NCI-H1417 treated with DMSO at 0.1 percent for 48 hours (cell line): ENCODE measurements at regions not wholly inside any gene's neighbourhood (a gene's known extent, or its start where the extent isn't known, plus 50 kb on each side); places are given as distances from the start of the nearest gene placed in this dataset.
"Not testable (repeated sequence)": the region's sequence is repeated elsewhere in the genome, so short reads cannot be mapped to it uniquely, and the experiment has no call there.

Experiments used
- DNase-seq: peaks from one replicate; lab custom pipeline; 2025; lab: John Stamatoyannopoulos, UW

DNA sequence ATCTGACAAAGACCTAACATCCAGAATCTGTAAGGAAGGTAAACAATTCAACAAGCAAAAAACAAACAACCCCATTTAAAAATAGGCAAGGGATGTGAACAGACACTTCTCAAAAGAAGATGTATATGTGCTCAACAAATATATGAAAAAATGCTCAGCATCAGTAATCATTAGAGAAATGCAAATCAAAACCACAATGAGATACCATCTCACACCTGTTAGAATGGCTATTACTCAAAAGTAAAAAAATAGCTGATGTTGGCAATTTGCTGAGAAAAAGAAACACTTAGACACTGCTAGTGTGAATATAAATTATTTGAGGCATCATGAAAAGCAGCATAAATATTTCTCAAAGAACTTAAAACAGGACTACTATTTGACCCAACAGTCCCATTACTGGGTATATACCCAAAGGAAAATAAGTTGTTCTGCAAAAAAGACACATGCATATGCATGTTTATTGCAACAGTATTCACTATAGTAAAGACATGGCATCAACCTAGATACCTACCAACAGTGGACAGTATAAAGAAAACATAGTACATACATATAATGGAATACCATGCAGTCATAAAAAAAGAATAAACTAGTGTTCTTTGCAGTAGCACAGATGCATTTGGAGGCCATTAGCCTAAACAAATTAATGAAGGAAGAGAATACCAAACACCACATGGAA, 980.1 kb downstream of the KCNMA1 start:
- DNase-seq, result no peak

DNA sequence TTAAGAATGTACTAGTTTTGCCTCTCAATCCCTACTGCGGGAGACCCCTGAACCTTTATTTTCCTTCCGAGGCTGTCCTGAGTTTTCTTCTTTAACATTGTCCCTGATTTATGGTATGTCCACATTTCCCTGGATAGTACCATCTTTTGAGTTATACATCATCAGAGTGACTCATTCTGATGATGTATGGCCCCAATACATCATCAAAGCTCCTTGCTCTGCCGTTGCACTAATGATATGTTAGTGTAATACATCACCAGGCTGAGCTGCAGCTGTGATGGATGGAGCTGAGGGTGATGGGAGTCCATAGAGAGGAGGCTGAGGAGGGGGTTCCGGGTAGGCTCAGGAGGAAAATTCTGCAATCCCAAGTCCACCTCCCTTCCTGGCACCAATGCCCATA, 986.5 kb downstream of the KCNMA1 start:
- no peak for DNase-seq

DNA sequence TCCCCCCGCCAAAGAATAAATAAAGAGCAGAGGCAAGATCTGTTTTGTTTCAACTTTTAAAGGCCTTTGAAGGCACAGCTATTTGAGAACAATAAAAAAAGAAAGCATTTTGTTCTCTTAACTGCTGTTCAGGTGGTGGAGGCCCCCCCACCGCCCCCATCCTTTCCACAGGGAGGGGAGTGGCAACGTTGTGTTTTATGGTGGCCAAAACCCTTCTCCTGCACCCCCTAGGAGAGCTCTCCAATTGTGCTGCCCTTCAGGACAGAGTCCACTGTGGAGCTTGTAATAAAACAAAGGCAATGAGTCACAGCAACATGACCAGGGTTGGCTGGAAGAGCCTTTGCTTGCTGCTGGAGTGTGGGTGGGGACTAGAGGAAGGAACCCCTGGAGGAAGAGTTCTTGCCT, 987.9 kb downstream of the KCNMA1 start:
- DNase-seq, result no peak

DNA sequence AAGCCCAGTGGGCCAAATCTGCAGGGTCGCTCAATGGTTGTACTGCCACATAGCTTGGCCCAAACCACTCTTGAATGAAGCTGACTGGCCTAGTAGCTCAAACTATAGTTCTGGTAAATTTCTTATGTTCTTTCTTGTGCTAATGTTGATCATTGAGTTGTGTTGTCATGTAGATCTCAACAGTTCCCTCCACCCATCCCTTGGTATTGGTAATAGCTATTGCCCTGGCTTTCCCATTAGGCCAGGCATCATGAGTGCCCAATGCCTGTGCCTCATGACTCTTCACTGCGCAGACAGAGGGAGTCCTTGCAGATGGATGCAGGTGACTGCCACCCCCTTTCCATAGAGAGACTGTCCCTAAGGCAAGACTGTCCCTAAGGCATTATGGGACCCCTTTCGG, 988.4 kb downstream of the KCNMA1 start:
- no peak for DNase-seq

DNA sequence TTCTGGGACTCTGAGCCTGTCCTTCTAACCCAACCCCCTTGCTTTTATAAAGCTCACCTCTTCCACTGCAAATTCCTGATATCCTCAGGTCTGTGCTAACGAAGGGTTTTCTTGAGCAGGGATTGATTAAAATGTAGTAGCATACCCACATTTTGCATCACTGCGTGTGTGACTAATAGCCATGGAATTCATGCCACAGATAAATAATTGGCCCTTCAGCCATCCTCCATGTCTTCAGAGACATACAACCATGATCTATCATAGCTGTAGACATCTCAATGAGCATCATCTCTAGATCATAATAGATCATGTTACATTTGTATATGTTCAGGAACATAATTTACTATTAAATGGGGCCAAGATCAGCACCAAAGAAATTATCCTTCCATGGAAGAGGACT, 990.3 kb downstream of the KCNMA1 start:
- no peak for DNase-seq

DNA sequence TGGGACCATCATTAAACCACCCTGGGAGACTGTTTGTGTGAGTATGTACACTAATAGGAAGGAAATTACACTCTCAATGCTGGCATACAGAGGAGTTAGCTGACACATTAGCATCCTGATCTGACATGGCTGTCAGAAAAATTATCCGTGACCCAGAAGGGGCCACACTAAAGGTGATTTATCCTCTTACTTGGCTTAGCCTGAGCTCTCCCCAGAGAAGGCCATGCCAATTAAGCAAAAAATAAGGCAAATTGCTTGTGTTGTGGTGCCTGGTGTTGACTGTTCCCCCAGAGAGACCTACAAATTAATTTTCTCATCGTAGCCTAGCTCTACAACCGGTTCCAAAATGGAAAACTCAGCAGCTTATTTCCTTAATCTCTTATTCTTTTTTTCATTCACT, 992.3 kb downstream of the KCNMA1 start:
- DNase-seq, result no peak

DNA sequence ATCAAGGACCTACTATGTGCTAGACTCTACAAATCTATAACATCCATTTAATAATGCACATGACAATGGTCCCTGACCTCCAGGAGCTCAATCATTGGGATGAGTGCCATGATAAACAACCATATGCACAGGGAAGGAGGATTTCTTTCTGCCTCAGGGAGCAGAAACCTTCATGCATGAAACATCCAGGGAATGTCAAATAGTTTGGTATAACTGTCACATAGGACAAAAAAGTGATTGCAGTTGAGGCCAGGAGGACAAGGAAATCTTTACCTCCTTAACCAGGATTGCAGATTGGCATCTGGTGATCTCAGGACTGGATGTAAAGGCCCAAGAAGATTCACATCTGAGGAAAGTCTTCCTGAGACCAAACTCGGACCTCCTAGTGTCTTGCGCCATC, 993.1 kb downstream of the KCNMA1 start:
- DNase-seq, result no peak

DNA sequence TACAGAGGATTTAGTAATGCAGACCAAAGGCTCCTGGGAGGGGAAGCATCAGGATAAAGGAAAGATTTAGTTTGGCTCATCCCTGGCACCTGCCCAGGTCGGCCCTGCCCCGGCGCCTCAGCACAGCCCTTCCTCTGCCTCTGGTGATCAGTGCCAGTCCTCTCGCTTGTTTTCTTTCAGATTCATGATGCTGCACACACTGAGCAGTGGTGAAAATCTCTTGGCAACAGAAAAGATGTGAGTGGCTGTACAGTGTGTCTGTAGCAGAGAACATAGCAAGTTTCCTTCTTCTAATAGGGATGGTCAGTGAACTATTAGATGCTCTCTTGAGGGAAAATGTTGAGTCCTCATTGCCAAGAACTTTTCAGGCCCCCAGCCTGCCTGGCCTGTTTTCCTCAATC, 994.1 kb downstream of the KCNMA1 start:
- no peak for DNase-seq

DNA sequence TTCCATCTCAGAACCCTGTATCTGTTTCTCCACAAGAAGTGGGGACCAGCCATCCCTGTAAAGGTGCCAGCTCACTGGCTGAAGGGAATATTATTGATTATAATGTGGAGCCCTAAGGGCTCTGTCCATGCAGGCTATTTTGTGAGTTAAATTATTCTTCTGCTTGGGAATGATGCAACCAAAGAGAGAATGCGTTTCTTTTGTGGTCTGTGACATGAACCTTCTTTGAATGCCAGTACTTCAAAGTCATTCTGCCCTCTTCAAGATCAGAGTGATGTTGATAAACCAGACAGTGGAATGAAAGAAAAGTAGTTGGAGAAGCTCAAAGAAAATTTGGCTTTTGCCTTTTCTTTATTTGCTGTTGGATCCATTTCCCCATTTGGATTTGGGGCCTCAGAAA, 995.2 kb downstream of the KCNMA1 start:
- DNase-seq, result no peak

DNA sequence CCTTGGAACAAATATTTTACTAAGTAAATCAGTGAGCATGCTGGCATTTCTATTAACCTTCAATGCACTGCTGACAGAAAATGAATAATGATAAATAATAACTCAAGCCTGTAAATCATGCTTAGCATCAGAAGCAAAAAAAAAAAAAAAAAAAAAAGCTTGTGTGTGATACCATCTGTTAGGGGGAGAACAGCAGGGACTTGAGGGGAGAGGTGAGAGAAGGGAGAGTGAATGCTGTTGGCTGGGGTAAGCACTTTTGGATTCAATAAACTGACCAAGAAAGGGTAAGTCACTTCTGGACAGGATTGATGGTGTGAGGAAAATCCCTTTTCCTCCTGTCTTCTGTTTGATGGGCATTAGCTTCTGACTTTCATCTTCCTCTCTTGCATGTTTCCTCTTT, 996.4 kb downstream of the KCNMA1 start:
- DNase-seq, result no peak

DNA sequence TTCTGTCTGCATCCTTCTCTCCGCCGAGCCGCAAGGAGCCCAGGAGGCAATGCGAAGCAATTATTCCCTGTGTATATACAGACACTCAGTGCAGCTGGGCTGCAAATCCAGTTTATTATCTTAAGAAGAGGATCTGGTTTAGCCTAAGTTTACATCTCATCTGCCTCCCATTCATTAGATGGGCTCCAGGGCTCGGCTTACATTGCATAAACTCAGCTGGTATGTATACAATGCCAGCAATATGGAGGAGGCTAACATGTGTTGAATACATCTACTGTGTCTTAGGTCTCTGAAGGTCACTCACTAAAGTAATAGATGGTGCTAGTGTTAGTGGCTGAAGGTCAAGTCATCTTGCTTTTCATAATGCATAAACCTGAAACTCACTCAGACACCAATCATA, 996.8 kb downstream of the KCNMA1 start:
- no peak for DNase-seq

DNA sequence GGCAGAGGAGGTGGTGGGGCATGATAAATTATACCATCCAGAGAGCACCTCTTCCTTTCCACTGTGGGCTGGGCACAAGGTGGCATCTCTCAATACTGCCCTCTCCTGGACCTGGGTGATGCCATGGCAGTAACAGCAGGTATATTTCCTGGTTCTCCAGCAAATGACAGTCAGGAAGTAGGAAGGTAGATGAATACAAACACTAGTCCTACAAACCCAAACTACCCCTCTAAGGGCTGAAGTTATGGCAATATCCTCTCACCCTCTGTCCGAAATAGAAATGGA, 1004.9 kb downstream of the KCNMA1 start:
- DNase-seq, result peak; percentile 0

DNA sequence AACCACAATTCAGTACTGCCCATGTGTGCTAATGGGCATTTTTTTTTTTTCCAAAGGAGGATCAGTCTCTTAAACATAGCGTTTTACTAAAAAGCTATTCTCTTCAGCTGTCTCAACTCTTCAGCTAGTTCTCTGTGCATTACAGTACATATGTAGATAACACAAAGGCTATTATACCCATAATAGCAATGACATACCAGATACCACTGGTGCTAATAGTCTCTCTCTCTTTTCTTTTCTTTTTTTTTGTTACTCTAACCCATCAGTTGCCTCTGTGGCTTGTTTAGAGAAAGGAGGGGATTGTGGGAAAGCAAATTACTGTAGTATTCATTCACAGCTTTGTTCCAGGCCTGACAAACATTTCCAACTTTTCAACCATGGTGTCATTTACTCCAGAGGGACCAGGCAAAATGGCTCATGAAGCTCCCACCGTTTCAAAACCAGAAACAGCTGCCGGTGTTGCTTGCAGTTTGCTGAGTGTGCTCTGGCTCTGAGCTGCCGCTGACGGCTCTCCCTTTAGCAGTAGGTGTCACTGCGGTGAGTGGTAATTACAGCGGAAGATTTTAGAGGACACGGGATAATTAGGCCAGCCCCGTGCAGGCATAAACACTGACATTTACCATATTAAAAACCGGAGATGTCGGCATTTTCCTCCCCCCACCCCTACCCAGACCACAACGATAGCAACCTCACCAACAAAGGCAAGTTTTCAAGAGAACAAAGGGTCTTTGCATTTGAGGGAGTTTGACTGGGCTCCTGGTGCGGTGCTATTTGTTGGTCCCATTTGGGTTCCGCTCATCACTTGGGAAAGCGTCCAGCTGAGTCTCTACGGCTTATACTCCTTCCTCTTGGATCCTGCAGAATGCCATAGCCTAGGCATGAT, 1005.5 kb downstream of the KCNMA1 start:
- peak; percentile 2 for DNase-seq

DNA sequence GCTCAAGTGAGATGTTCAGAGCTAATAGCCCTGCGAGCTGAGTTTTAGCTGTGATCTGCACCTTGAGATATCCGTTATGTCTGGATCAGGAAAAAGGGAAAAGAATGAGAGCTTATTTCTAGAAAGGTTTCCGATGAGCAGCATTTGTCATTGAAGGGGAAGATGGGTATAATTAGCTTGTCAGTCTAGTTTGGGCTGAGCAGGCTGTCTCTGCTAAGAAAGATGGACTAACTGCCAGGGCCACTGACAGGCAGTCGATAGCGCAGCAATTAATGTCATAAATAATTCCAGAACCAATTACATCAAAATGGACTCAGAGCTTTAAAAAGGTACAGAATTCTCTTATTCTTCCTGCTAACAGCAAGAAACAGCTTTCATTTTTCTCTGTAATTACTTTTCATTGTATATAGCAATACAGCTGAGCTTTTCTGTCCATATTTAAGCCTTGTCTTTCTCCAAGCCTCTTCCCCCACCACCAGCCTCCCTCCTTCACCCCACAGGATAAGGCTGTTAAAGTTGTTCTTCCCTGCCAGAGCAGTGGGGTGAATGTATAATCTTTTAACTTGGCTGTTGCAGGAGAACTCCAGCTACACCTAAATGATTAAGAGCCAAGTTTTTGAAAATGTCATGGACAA, 1006.5 kb downstream of the KCNMA1 start:
- no peak for DNase-seq

DNA sequence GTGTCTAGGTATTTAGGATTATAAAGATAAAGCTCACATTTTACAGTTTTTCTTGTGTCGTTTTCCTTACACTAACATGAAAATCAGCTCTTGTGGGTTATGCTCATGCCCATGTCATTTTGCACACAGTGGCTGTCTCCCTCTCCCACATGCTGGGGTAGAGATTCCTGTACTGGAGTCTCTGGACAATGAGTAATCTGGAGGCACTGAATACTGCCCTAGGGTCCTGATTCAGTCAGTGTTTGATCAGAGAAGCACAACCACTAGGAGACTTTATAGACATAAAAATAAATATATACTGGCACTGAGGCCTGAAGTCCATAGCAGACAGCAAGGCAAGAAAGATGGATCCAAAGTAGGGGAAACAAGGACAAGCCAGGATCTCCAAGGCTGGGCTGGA, 1008.8 kb downstream of the KCNMA1 start:
- no peak for DNase-seq

DNA sequence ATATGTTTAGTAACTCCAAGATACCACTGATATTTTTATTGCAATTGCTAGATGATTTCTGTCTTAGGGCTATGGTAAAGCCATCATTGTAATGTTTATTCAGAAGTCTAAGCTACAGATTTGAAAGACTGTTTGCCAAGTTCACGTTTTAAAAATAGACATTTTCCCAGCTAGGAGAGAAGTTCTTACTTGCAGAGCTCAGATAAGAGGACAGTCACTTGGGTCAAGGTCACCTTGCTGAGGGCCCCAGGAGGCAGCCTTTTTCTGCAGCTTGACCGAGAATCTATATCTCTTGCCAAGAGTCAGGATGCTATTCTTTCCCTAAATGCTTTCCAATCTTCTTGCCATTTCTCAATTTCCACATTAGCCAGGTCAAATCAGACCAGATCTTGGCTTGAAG, 1011.2 kb downstream of the KCNMA1 start:
- DNase-seq, result no peak

DNA sequence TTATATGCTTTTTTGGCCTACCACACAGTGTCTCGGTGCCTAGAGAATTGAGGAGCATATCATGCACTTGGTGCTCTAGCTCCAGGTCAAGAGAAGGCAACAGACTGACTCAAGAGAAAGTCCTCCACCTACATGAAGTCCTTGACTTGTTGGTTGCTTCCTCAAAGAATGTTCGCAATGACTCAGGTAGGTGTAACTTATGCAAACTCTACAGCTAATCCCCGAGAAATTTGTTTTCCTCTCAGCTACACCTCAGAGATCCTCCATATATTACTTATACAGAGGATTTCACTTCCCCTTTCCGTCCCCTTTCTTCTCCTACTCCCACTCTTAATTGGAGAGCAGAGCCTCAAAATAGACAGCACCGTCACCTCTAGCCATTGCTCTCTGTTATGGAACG, 1013.1 kb downstream of the KCNMA1 start:
- no peak for DNase-seq

DNA sequence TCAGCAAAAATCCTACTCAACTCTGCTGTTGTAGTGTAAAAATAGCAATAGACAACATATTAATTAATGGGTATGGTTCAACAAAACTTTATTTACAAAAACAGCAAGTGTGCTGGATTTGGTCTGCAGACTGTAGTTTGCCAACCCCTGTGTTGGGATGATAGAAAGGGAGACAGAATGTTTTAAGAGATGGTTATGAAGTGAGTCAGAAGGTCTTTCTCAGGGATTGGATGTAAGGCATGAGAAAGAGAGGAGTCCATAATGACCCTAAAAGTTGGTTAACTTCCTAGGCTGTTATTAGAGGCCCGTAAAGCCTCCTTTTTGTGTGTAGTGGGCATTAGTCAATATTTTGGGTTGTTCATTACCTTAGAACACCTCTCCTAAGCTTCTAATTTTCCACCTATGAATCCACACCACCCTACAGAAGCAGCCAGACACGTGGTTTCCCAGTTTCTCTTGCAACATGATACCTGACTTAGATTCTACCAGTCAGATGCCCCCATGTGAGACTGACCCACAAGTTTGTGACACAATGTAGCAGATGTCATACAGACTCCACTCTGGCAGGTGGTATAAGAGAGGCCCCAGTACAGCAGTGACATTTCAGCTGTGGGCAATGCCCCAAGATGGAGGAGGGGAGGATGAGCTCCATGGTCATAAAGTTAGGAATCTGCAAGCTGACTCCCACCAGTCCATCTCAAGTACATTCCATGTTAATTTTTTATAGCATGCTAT, 1015.6 kb downstream of the KCNMA1 start:
- no peak for DNase-seq

DNA sequence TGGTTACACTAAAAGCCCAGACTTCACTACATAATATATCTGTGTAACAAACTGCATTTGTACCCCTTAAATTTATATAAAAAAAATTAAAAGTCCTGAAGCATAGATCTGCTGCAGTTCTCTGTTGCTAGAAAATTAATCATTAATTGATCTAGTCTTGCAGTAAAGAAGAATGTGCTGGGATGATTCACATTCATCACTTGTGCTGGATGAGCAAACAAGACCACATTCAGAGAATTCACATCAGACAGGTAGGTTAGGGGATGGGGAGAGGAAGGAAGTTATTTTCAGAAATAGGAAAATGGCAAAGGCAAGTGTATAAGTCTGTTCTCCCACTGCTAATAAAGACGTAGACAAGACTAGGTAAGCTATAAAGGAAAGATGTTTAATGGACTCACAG, 1019.0 kb downstream of the KCNMA1 start:
- DNase-seq, result no peak

DNA sequence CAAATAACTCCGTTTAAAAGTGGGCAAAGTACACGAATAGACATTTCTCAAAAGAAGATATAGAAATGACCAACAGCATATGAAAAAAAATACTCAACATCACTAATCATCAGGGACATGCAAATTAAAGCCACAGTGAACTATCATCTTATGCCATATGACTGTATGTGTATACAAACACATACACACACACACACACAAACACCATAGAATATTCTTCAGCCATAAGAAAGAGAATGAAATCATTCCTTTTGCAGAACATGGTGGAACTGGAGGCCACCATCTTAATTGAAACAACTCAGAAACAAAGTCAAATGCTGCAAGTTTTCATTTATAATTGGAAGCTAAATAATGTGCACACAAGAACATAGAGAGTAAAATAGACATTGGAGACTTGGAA, 1019.4 kb downstream of the KCNMA1 start:
- no peak for DNase-seq

DNA sequence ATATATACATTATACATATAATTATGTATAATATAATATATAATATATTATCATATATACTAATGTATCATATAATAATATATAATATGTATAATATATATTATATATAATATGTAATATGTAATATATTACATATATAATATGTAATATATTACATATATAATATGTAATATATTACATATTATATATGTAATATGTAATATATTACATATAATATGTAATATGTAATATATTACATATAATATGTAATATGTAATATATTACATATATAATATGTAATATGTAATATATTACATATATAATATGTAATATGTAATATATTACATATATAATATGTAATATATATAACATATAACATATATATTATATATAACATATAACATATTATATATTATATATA, 1020.9 kb downstream of the KCNMA1 start:
- DNase-seq, result not testable (repeated sequence)

DNA sequence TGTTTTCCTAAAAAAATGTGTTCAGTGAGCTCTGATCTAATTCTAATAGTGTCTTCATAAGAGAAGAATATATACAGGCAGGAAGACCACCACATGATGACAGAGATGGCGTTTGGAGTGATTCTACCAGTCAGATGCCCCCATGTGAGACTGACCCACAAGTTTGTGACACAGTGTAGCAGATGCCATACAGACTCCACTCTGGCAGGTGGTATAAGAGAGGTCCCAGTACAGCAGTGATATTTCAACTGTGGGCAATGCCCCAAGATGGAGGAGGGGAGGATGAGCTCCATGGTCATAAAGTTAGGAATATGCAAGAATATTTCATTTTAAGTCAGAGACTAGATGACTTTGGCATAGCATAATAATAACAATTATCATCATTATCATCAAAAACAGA, 1022.6 kb downstream of the KCNMA1 start:
- DNase-seq, result no peak
